Mesenchymal stem cell (in vitro differentiated cells and primary cell): ENCODE measurements at regions not wholly inside any gene's neighbourhood (a gene's known extent, or its start where the extent isn't known, plus 50 kb on each side); places are given as distances from the start of the nearest gene placed in this dataset.
A peak's percentile ranks its signal among the peaks of the same experiment; 100 is the strongest.

Source experiments
- DNase-seq: peaks from one replicate; pipeline ENCODE4 v3.0.0-alpha.2; 2013
- H2AFZ ChIP-seq: one replicate; pipeline ENCODE4 v1.6.1; 2013; ENCODE audit warnings: low read depth, mild to moderate bottlenecking, control low read depth, inconsistent platforms, low read length, moderate library complexity
- H2AK5ac ChIP-seq: 2 replicates; pipeline ENCODE4 v1.6.1; 2013; ENCODE audit warnings: low read length, moderate library complexity, mild to moderate bottlenecking, inconsistent platforms; ENCODE audit not compliant: severe bottlenecking
- H2BK120ac ChIP-seq: one replicate; pipeline ENCODE4 v1.6.1; 2013; ENCODE audit warnings: low read depth, mild to moderate bottlenecking, inconsistent platforms, low read length, moderate library complexity
- H2BK12ac ChIP-seq, 2 experiments: one replicate each; pipeline ENCODE4 v1.6.1; 2013; ENCODE audit warnings: inconsistent platforms in 2 of 2, low read length in 2 of 2, mild to moderate bottlenecking in 2 of 2, moderate library complexity in 2 of 2, control low read depth in 1 of 2
- H2BK15ac ChIP-seq: one replicate; pipeline ENCODE4 v1.6.1; 2013; ENCODE audit warnings: mild to moderate bottlenecking, low read depth, inconsistent platforms; ENCODE audit not compliant: poor library complexity, severe bottlenecking
- H2BK5ac ChIP-seq: 2 replicates; pipeline ENCODE4 v1.6.1; 2013; ENCODE audit warnings: low read depth, mild to moderate bottlenecking, low read length, control low read depth, inconsistent platforms; ENCODE audit not compliant: poor library complexity, severe bottlenecking
- H3K14ac ChIP-seq, 2 experiments: one replicate each; pipeline ENCODE4 v1.6.1; 2013; ENCODE audit warnings: inconsistent platforms in 2 of 2, low read length in 2 of 2, control low read depth in 1 of 2, mild to moderate bottlenecking in 1 of 2, moderate library complexity in 1 of 2
- H3K18ac ChIP-seq, 2 experiments: one replicate each; pipeline ENCODE4 v1.6.1; 2013; ENCODE audit warnings: inconsistent platforms in 2 of 2, low read length in 2 of 2, control low read depth in 1 of 2, low read depth in 1 of 2, mild to moderate bottlenecking in 1 of 2
- H3K23ac ChIP-seq, 2 experiments: one replicate each; pipeline ENCODE4 v1.6.1; 2013; ENCODE audit warnings: inconsistent platforms in 2 of 2, low read length in 2 of 2, mild to moderate bottlenecking in 2 of 2, moderate library complexity in 2 of 2, control low read depth in 1 of 2
- H3K27ac ChIP-seq: 2 replicates; pipeline ENCODE4 v1.5.1; 2013; ENCODE audit warnings: mild to moderate bottlenecking, moderate library complexity, low read length, control low read depth, inconsistent platforms; ENCODE audit not compliant: poor library complexity, severe bottlenecking
- H3K27me3 ChIP-seq, 2 experiments: 2 replicates each; pipeline versions ENCODE4 v1.6.1 to v1.7.0; 2013; ENCODE audit warnings: low read length in 2 of 2, mild to moderate bottlenecking in 2 of 2, moderate library complexity in 2 of 2, control low read depth in 1 of 2, inconsistent platforms in 1 of 2; ENCODE audit not compliant: control insufficient read depth in 1 of 2, insufficient read depth in 1 of 2
- H3K36me3 ChIP-seq, 2 experiments: 2 replicates each; pipeline versions ENCODE4 v1.6.1 to v1.7.0; 2013; ENCODE audit warnings: low read length in 2 of 2, control low read depth in 1 of 2, inconsistent platforms in 1 of 2, low read depth in 1 of 2, mild to moderate bottlenecking in 1 of 2; ENCODE audit not compliant: insufficient read depth in 2 of 2, control insufficient read depth in 1 of 2
- H3K4ac ChIP-seq, 2 experiments: one replicate each; pipeline ENCODE4 v1.6.1; 2013; ENCODE audit warnings: inconsistent platforms in 2 of 2, low read length in 2 of 2, mild to moderate bottlenecking in 2 of 2, moderate library complexity in 2 of 2, control low read depth in 1 of 2, low read depth in 1 of 2
- H3K4me1 ChIP-seq: 2 replicates; pipeline ENCODE4 v1.6.1; 2013; ENCODE audit warnings: low read depth, low read length, control low read depth; ENCODE audit not compliant: control insufficient read depth, insufficient read depth
- H3K4me2 ChIP-seq: 2 replicates; pipeline ENCODE4 v1.6.1; 2013; ENCODE audit warnings: low read length, mild to moderate bottlenecking, inconsistent platforms; ENCODE audit not compliant: poor library complexity, severe bottlenecking
- H3K4me3 ChIP-seq, 2 experiments: 2 replicates each; pipeline versions ENCODE4 v1.5.1 to v1.7.0; 2013; ENCODE audit warnings: low read length in 2 of 2, mild to moderate bottlenecking in 2 of 2, control low read depth in 1 of 2, low read depth in 1 of 2; ENCODE audit not compliant: insufficient read depth in 1 of 2
- H3K79me1 ChIP-seq: replicated peaks from 2 replicates; pipeline ENCODE4 v1.6.1; 2013; ENCODE audit warnings: mild to moderate bottlenecking, control low read depth, low read length, inconsistent platforms; ENCODE audit not compliant: poor library complexity, severe bottlenecking
- H3K9ac ChIP-seq: 2 replicates; pipeline ENCODE4 v1.7.0; 2013; ENCODE audit warnings: mild to moderate bottlenecking, low read length, moderate library complexity
- H3K9me3 ChIP-seq: 2 replicates; pipeline ENCODE4 v1.7.0; 2013; ENCODE audit warnings: mild to moderate bottlenecking, low read length; ENCODE audit not compliant: control insufficient read depth
- H4K8ac ChIP-seq: one replicate; pipeline ENCODE4 v1.6.1; 2013; ENCODE audit warnings: inconsistent platforms, mild to moderate bottlenecking, low read length, moderate library complexity
- H4K91ac ChIP-seq: one replicate; pipeline ENCODE4 v1.6.1; 2013; ENCODE audit warnings: mild to moderate bottlenecking, low read length, inconsistent platforms
- WGBS: methylation state at CpG from one replicate; pipeline ENCODE4 v1.1.7; 2013; ENCODE audit warnings: mixed read lengths; 5-methylcytosine and 5-hydroxymethylcytosine counted together

- Histone ChIP-seq H3K4me2 (no peak overlapping the region), H2AFZ (no peak overlapping the region), H2BK15ac (no peak overlapping the region), H2BK120ac (no peak overlapping the region), H3K36me3 (no peaks in the 10 kb centered on the region), H3K27ac (no peak overlapping the region), H3K4ac (no peak overlapping the region), H3K4me1 (peaks cover 4% of the 10 kb centered on the region), H2BK5ac (no peak overlapping the region), H2AK5ac (no peak overlapping the region), H4K8ac (no peak overlapping the region), H4K91ac (no peak overlapping the region), H3K23ac (no peak overlapping the region), H3K18ac (no peak overlapping the region), H3K9me3 (no peaks in the 10 kb centered on the region), H3K27me3 (peaks cover 14 to 43% of the 10 kb centered on the region in 2 experiments), H3K14ac (no peak overlapping the region), H3K4me3 (no peak overlapping the region), H2BK12ac (no peak overlapping the region), H3K9ac (no peak overlapping the region), H3K79me1 (no peaks in the 10 kb centered on the region)
- WGBS: 73% methylated on average over 10 of the region's 10 CpGs
- DNase-seq: no peak
These were observed 57.1 kb upstream of the CHRNA7 start for GRCh38 chr15:31973197-31973596.

GRCh38 chr15:31974154-31974794 lies 56.0 kb upstream of the CHRNA7 start:
- H2AK5ac ChIP-seq: no peak overlapping the region
- H3K23ac ChIP-seq: no peak overlapping the region
- H2BK5ac ChIP-seq: no peak overlapping the region
- no peaks in the 10 kb centered on the region for H3K36me3 ChIP-seq
- H2BK15ac ChIP-seq: no peak overlapping the region
- H4K91ac ChIP-seq: no peak overlapping the region
- H2BK120ac ChIP-seq: no peak overlapping the region
- H2AFZ ChIP-seq: no peak overlapping the region
- peaks cover 6% of the 10 kb centered on the region for H3K4me1 ChIP-seq
- H3K14ac ChIP-seq: no peak overlapping the region
- H3K4ac ChIP-seq: no peak overlapping the region
- peaks cover 17 to 48% of the 10 kb centered on the region in 2 experiments for H3K27me3 ChIP-seq
- WGBS: 59% methylated on average over 4 of the region's 6 CpGs
- no peak overlapping the region for H4K8ac ChIP-seq
- no peak overlapping the region for H3K18ac ChIP-seq
- H3K79me1 ChIP-seq: no peaks in the 10 kb centered on the region
- H3K4me3 ChIP-seq: no peak overlapping the region
- no peak overlapping the region for H2BK12ac ChIP-seq
- H3K27ac ChIP-seq: no peak overlapping the region
- DNase-seq: no peak
- no peak overlapping the region for H3K9ac ChIP-seq
- H3K4me2 ChIP-seq: no peak overlapping the region
- H3K9me3 ChIP-seq: no peaks in the 10 kb centered on the region

GRCh38 chr15:31974855-31975829 lies 55.2 kb upstream of the CHRNA7 start:
- H2BK5ac ChIP-seq: no peak overlapping the region
- no peak overlapping the region for H2AK5ac ChIP-seq

GRCh38 chr15:31975830-31976229 lies 54.5 kb upstream of the CHRNA7 start:
- no peak overlapping the region for H3K4me3 ChIP-seq
- H3K23ac ChIP-seq: no peak overlapping the region
- no peaks in the 10 kb centered on the region for H3K36me3 ChIP-seq
- H2AFZ ChIP-seq: no peak overlapping the region
- H3K4ac ChIP-seq: no peak overlapping the region
- no peak overlapping the region for H3K18ac ChIP-seq
- H3K9ac ChIP-seq: no peak overlapping the region
- H3K4me2 ChIP-seq: no peak overlapping the region
- H4K8ac ChIP-seq: no peak overlapping the region
- H3K4me1 ChIP-seq: peaks cover 6% of the 10 kb centered on the region
- H2BK15ac ChIP-seq: no peak overlapping the region
- H3K9me3 ChIP-seq: no peaks in the 10 kb centered on the region
- DNase-seq: no peak
- no peak overlapping the region for H4K91ac ChIP-seq
- peak overlapping the region in 1 of 2 experiments; percentile 22 for H3K14ac ChIP-seq
- H3K27me3 ChIP-seq: peaks cover 17 to 48% of the 10 kb centered on the region in 2 experiments
- H3K79me1 ChIP-seq: no peaks in the 10 kb centered on the region
- no peak overlapping the region for H2BK5ac ChIP-seq
- H2BK12ac ChIP-seq: no peak overlapping the region
- H3K27ac ChIP-seq: no peak overlapping the region
- WGBS: 89% methylated on average over 9 of the region's 9 CpGs
- no peak overlapping the region for H2AK5ac ChIP-seq
- H2BK120ac ChIP-seq: no peak overlapping the region

More at GRCh38 chr15:31974855-31975829, 55.2 kb upstream of the CHRNA7 start:
- Histone ChIP-seq H3K14ac (no peak overlapping the region), H4K91ac (no peak overlapping the region), H3K9me3 (no peaks in the 10 kb centered on the region), H3K9ac (no peak overlapping the region), H2BK120ac (no peak overlapping the region), H3K27ac (no peak overlapping the region), H4K8ac (no peak overlapping the region), H2AFZ (peak overlapping the region; percentile 36), H3K27me3 (peaks cover 17 to 48% of the 10 kb centered on the region in 2 experiments), H3K4me1 (peaks cover 6% of the 10 kb centered on the region), H2BK15ac (no peak overlapping the region), H2BK12ac (no peak overlapping the region), H3K4ac (no peak overlapping the region), H3K18ac (no peak overlapping the region), H3K79me1 (no peaks in the 10 kb centered on the region), H3K4me3 (peak overlapping the region in 1 of 2 experiments; percentile 64), H3K4me2 (no peak overlapping the region), H3K36me3 (no peaks in the 10 kb centered on the region), H3K23ac (no peak overlapping the region)
- DNase-seq: peak; percentile 3
- WGBS: 37% methylated on average over 36 of the region's 36 CpGs
